ENCODE measurements at regions not wholly inside any gene's neighbourhood (a gene's known extent, or its start where the extent isn't known, plus 50 kb on each side); places are given as distances from the start of the nearest gene placed in this dataset.

DNA sequence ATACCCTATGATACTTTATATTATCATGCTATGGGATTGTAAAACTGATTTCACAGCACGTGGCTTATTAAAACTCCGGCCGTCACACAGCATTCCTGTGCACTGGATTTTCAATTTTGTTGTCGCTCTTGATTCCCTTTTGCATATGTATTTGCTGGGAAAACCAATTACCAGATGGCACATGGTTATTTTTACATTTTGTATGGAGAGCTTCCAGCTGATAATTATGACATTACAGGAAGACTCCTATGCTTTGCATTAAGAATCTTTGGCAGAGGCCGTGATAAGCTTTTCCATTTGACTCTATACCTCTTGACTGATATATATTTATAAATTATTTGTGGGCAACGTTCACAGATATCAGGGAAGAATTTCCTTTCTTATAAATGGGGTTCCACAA, 381.2 kb upstream of the RORB start:
- Histone ChIP-seq H3K4me2 (ENCODE audit: insufficient read depth, low read length) (no peak overlapping the region), H2AFZ (ENCODE audit: low read depth, low read length) (no peak overlapping the region), H3K4me1 (ENCODE audit: control insufficient read depth, extremely low read depth, insufficient read depth, low read length) (no peaks in the 10 kb centered on the region), H4K20me1 (replicated peaks; ENCODE audit: control insufficient read depth, extremely low read depth, insufficient read depth, low read length) (no peaks in the 10 kb centered on the region), H3K4me3 (replicated peaks in 1 of 3; ENCODE audit: insufficient read depth in 1 of 3, low read depth in 1 of 3, low read length in 3 of 3) (no peak overlapping the region), H3K27ac (ENCODE audit: insufficient read depth, low read depth, low read length) (no peak overlapping the region), H3K27me3 (ENCODE audit: control insufficient read depth in 2 of 2, insufficient read depth in 2 of 2, low read length in 2 of 2) (no peaks in the 10 kb centered on the region), H3K9me3 (replicated peaks; ENCODE audit: control insufficient read depth, insufficient read depth, low read length) (peaks cover 1% of the 10 kb centered on the region), H3K9me1 (replicated peaks; ENCODE audit: control insufficient read depth, extremely low read depth, insufficient read depth, low read length) (no peaks in the 10 kb centered on the region), H3K9ac (replicated peaks; ENCODE audit: extremely low read depth, insufficient read depth, low read length) (no peak overlapping the region), H3K36me3 (ENCODE audit: control insufficient read depth in 2 of 2, extremely low read depth in 1 of 2, insufficient read depth in 2 of 2, low read length in 2 of 2) (no peaks in the 10 kb centered on the region), H3K79me2 (ENCODE audit: control insufficient read depth, insufficient read depth, low read length) (no peaks in the 10 kb centered on the region)
- BruUV-seq (replicated peaks), result no TSS peak
- no peak for FAIRE-seq
- intact Hi-C loops (cut with micrococcal nuclease), result no loop called here
- dilution Hi-C loops (cut with MboI; ENCODE audit: extremely low pct_ligation_motif_present, low sequenced_read_pairs), result no loop called here
- ChIA-PET CTCF (no interaction called here), POLR2A (no interaction called here)
- no peak for DNase-seq (ENCODE audit: low read depth, low spot score)
- TF ChIP-seq FOS (IDR thresholded peaks at IDR 0.05; ENCODE audit: borderline replicate concordance, insufficient read depth, low read length), result no peak
- TF ChIP-seq EZH2 (IDR thresholded peaks at IDR 0.05; ENCODE audit: borderline replicate concordance, low read depth, low read length, severe bottlenecking), result no peak

DNA sequence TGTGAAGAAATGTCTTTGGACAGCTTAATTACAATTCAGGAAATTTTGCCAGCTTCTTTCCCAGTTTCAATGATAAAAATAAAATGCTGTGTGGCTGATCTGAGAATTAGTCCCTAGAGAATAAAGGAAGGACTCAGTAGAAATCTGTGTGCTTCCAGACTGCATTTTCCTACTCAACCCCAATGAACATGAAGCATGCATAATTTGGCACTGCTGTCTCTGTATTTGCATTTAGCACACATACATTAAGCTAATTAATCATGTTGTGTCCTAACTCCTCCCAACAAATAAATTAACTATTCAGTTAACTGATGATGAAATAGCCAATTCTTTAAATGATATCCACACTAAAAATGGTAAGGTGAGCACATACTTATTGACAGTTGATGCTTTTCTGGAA, 380.0 kb upstream of the RORB start:
- no peaks in the 10 kb centered on the region for H3K27me3 ChIP-seq (ENCODE audit: control insufficient read depth in 2 of 2, insufficient read depth in 2 of 2, low read length in 2 of 2)
- no peaks in the 10 kb centered on the region for H3K36me3 ChIP-seq (ENCODE audit: control insufficient read depth in 2 of 2, extremely low read depth in 1 of 2, insufficient read depth in 2 of 2, low read length in 2 of 2)
- no peak overlapping the region for H3K9ac ChIP-seq (replicated peaks; ENCODE audit: extremely low read depth, insufficient read depth, low read length)
- no peak overlapping the region for H3K4me3 ChIP-seq (replicated peaks in 1 of 3; ENCODE audit: insufficient read depth in 1 of 3, low read depth in 1 of 3, low read length in 3 of 3)
- CTCF ChIA-PET, result no interaction called here
- no peaks in the 10 kb centered on the region for H3K79me2 ChIP-seq (ENCODE audit: control insufficient read depth, insufficient read depth, low read length)
- H4K20me1 ChIP-seq (replicated peaks; ENCODE audit: control insufficient read depth, extremely low read depth, insufficient read depth, low read length), result no peaks in the 10 kb centered on the region
- intact Hi-C loops (cut with micrococcal nuclease) (no loop called here), dilution Hi-C loops (cut with MboI; ENCODE audit: extremely low pct_ligation_motif_present, low sequenced_read_pairs) (no loop called here)
- POLR2A ChIA-PET, result no interaction called here
- no peak for DNase-seq (ENCODE audit: low read depth, low spot score)
- H3K9me1 ChIP-seq (replicated peaks; ENCODE audit: control insufficient read depth, extremely low read depth, insufficient read depth, low read length), result no peaks in the 10 kb centered on the region
- no peak overlapping the region for H3K4me2 ChIP-seq (ENCODE audit: insufficient read depth, low read length)
- no peak overlapping the region for H3K27ac ChIP-seq (ENCODE audit: insufficient read depth, low read depth, low read length)
- no peaks in the 10 kb centered on the region for H3K4me1 ChIP-seq (ENCODE audit: control insufficient read depth, extremely low read depth, insufficient read depth, low read length)
- H3K9me3 ChIP-seq (replicated peaks; ENCODE audit: control insufficient read depth, insufficient read depth, low read length), result peaks cover 1% of the 10 kb centered on the region
- FAIRE-seq, result no peak
- H2AFZ ChIP-seq (ENCODE audit: low read depth, low read length), result no peak overlapping the region
- BruUV-seq (replicated peaks), result no TSS peak
- TF ChIP-seq JUN (IDR thresholded peaks at IDR 0.05; ENCODE audit: borderline replicate concordance, insufficient read depth, insufficient read length, low read depth) (no peak), GATA2 (IDR thresholded peaks at IDR 0.05; ENCODE audit: insufficient read depth, insufficient read length, low read depth, low read length) (no peak), POLR2A (IDR thresholded peaks at IDR 0.05; ENCODE audit: low read depth, low read length) (no peak), POLR2AphosphoS5 (IDR thresholded peaks at IDR 0.05; ENCODE audit: insufficient read depth, low read depth, low read length) (no peak), FOS (IDR thresholded peaks at IDR 0.05; ENCODE audit: borderline replicate concordance, insufficient read depth, low read length) (no peak), EZH2 (IDR thresholded peaks at IDR 0.05; ENCODE audit: borderline replicate concordance, low read depth, low read length, severe bottlenecking) (no peak), MYC (IDR thresholded peaks at IDR 0.05; ENCODE audit: low read depth, low read length) (no peak)
- TF ChIP-seq, protein P1, sequence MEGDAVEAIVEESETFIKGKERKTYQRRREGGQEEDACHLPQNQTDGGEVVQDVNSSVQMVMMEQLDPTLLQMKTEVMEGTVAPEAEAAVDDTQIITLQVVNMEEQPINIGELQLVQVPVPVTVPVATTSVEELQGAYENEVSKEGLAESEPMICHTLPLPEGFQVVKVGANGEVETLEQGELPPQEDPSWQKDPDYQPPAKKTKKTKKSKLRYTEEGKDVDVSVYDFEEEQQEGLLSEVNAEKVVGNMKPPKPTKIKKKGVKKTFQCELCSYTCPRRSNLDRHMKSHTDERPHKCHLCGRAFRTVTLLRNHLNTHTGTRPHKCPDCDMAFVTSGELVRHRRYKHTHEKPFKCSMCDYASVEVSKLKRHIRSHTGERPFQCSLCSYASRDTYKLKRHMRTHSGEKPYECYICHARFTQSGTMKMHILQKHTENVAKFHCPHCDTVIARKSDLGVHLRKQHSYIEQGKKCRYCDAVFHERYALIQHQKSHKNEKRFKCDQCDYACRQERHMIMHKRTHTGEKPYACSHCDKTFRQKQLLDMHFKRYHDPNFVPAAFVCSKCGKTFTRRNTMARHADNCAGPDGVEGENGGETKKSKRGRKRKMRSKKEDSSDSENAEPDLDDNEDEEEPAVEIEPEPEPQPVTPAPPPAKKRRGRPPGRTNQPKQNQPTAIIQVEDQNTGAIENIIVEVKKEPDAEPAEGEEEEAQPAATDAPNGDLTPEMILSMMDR (IDR thresholded peaks at IDR 0.05; ENCODE audit: extremely low read depth in 1 of 2, insufficient read depth in 1 of 2, low read depth in 1 of 2, low read length in 2 of 2), result no peak
- TF ChIP-seq, protein P2, sequence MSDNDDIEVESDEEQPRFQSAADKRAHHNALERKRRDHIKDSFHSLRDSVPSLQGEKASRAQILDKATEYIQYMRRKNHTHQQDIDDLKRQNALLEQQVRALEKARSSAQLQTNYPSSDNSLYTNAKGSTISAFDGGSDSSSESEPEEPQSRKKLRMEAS (IDR thresholded peaks at IDR 0.05; ENCODE audit: insufficient read depth, insufficient read length), result no peak

Measured in endothelial cell of umbilical vein (primary cell).